ENCODE measurements at regions not wholly inside any gene's neighbourhood (a gene's known extent, or its start where the extent isn't known, plus 50 kb on each side); places are given as distances from the start of the nearest gene placed in this dataset.

- no TSS peak for BruUV-seq (replicated peaks)
- Histone ChIP-seq H3K14ac (replicated peaks; ENCODE audit: low read depth, low read length) (no peak overlapping the region), H3K27ac (ENCODE audit: insufficient read depth, low read length) (no peak overlapping the region), H3K9ac (ENCODE audit: low read depth, low read length) (no peak overlapping the region), H4K5ac (ENCODE audit: low read depth, low read length) (no peak overlapping the region), H3K23ac (ENCODE audit: low read depth, low read length) (no peak overlapping the region), H3K4me2 (ENCODE audit: low read depth, low read length) (no peak overlapping the region), H3K9me1 (ENCODE audit: insufficient read depth, low read length) (no peaks in the 10 kb centered on the region), H3K27me3 (ENCODE audit: control insufficient read depth, insufficient read depth, low read length) (no peaks in the 10 kb centered on the region), H2BK5ac (ENCODE audit: low read depth, low read length, poor library complexity, severe bottlenecking) (no peak overlapping the region), H2BK120ac (ENCODE audit: low read depth, low read length) (no peak overlapping the region), H4K8ac (ENCODE audit: low read depth in 2 of 2, low read length in 2 of 2) (no peak overlapping the region), H3K4ac (ENCODE audit: low read depth, low read length) (no peak overlapping the region), H3K79me1 (ENCODE audit: low read depth in 1 of 2, low read length in 2 of 2) (no peaks in the 10 kb centered on the region), H3K4me3 (ENCODE audit: insufficient read depth, low read depth, low read length) (no peak overlapping the region), H2AFZ (replicated peaks; ENCODE audit: low read length, poor library complexity) (no peak overlapping the region), H2BK15ac (ENCODE audit: low read depth, low read length) (no peak overlapping the region), H3K18ac (ENCODE audit: low read depth, low read length) (no peak overlapping the region), H3K56ac (ENCODE audit: extremely low read depth, insufficient read depth, low read length) (no peak overlapping the region), H4K91ac (ENCODE audit: insufficient read depth, low read depth, low read length) (no peak overlapping the region), H3K9me3 (ENCODE audit: control insufficient read depth, insufficient read depth, low read length) (no peaks in the 10 kb centered on the region), H2AK5ac (ENCODE audit: low read depth, low read length) (no peak overlapping the region), H2BK20ac (ENCODE audit: low read depth, low read length) (no peak overlapping the region), H3K36me3 (ENCODE audit: control insufficient read depth, insufficient read depth, low read length) (no peaks in the 10 kb centered on the region), H2AK9ac (replicated peaks; ENCODE audit: low read depth, low read length, poor library complexity) (no peak overlapping the region), H3K4me1 (ENCODE audit: control insufficient read depth, insufficient read depth, low read length) (no peaks in the 10 kb centered on the region), H4K20me1 (ENCODE audit: insufficient read depth, low read length) (no peaks in the 10 kb centered on the region)
- ATAC-seq (ENCODE audit: low read depth) (no peak), DNase-seq (no peak)
- ChIA-PET CTCF (interaction anchor here (0.7 kb wide), 1 partner anchor 166 kb away, joined by 7 read pairs; no protein-coding TSS in a partner anchor), POLR2A (ENCODE audit: unreplicated experiment) (no interaction called here)
- in situ Hi-C loops (cut with MboI; ENCODE audit: low sequenced_read_pairs) (no loop called here), intact Hi-C loops (cut with micrococcal nuclease) (no loop called here), dilution Hi-C loops (cut with HindIII; ENCODE audit: low sequenced_read_pairs, unreplicated experiment) (no loop called here)
- TF ChIP-seq CEBPB (IDR thresholded peaks at IDR 0.05; ENCODE audit: low read depth, low read length), result no peak
- TF ChIP-seq, protein P1, sequence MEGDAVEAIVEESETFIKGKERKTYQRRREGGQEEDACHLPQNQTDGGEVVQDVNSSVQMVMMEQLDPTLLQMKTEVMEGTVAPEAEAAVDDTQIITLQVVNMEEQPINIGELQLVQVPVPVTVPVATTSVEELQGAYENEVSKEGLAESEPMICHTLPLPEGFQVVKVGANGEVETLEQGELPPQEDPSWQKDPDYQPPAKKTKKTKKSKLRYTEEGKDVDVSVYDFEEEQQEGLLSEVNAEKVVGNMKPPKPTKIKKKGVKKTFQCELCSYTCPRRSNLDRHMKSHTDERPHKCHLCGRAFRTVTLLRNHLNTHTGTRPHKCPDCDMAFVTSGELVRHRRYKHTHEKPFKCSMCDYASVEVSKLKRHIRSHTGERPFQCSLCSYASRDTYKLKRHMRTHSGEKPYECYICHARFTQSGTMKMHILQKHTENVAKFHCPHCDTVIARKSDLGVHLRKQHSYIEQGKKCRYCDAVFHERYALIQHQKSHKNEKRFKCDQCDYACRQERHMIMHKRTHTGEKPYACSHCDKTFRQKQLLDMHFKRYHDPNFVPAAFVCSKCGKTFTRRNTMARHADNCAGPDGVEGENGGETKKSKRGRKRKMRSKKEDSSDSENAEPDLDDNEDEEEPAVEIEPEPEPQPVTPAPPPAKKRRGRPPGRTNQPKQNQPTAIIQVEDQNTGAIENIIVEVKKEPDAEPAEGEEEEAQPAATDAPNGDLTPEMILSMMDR (conservative IDR thresholded peaks at IDR 0.05; ENCODE audit: low read depth, low read length), result no peak
- no peak for TF ChIP-seq SMC3 (IDR thresholded peaks at IDR 0.05; ENCODE audit: low read depth, low read length)
- no peak for TF ChIP-seq ELK1 (IDR thresholded peaks at IDR 0.05; ENCODE audit: borderline replicate concordance, low read depth, low read length)
- no peak for TF ChIP-seq POLR2A (IDR thresholded peaks at IDR 0.05; ENCODE audit: low read depth, low read length)
- TF ChIP-seq MAFK (IDR thresholded peaks at IDR 0.05; ENCODE audit: low read depth, low read length), result no peak
- no peak for TF ChIP-seq BHLHE40 (IDR thresholded peaks at IDR 0.05; ENCODE audit: low read depth, low read length)
- no peak for TF ChIP-seq RFX5 (IDR thresholded peaks at IDR 0.05; ENCODE audit: low read depth, low read length)
- TF ChIP-seq USF2 (IDR thresholded peaks at IDR 0.05; ENCODE audit: low read depth, low read length), result no peak
- WGBS, 2 experiments (ENCODE audit: extremely low coverage in 2 of 2, insufficient read length in 1 of 2), result no CpG with 5 or more reads among the region's 1 CpG
Observed at GRCh38 chr4:144501231-144501780, 144.7 kb upstream of the HHIP start.
